OCI-LY3 (cell line): ENCODE measurements at regions not wholly inside any gene's neighbourhood (a gene's known extent, or its start where the extent isn't known, plus 50 kb on each side); places are given as distances from the start of the nearest gene placed in this dataset.

Source experiments
- H2AFZ ChIP-seq: fragments of 200-600, 300-600 bp; shearing (Covaris generic); 2 replicates; pipeline ENCODE4 v1.6.0; 2014; ENCODE audit warnings: antibody characterized with exemption, low read depth, low read length
- H3K27ac ChIP-seq: fragments of 200-600, 300-600 bp; sonication (generic); 2 replicates; pipeline ENCODE4 v1.5.1; 2014; ENCODE audit warnings: mild to moderate bottlenecking, low read length, moderate library complexity, mixed read lengths
- H3K27me3 ChIP-seq: fragments of 200-600, 300-600 bp; sonication (generic); 2 replicates; pipeline ENCODE4 v1.6.1; 2014; ENCODE audit warnings: low read depth, low read length, mixed read lengths
- H3K36me3 ChIP-seq: fragments of 200-600, 300-600 bp; sonication (generic); replicated peaks from 2 replicates; pipeline ENCODE3; 2014; ENCODE audit warnings: low read depth, low read length, mixed read lengths
- H3K4me1 ChIP-seq: fragments of 300-600, 200-600 bp; sonication (generic); 2 replicates; pipeline ENCODE4 v1.6.1; 2014; ENCODE audit warnings: low read length, mixed read lengths
- H3K4me2 ChIP-seq: fragments of 200-600, 300-600 bp; sonication (generic); 2 replicates; pipeline ENCODE4 v1.6.1; 2014; ENCODE audit warnings: low read length, mixed read lengths
- H3K4me3 ChIP-seq: fragments of 300-600, 200-600 bp; sonication (generic); 2 replicates; pipeline ENCODE4 v1.5.1; 2014; ENCODE audit warnings: antibody characterized with exemption, mild to moderate bottlenecking, low read length, moderate library complexity
- H3K79me2 ChIP-seq: fragments of 300-600, 200-600 bp; shearing (Covaris generic); 2 replicates; pipeline ENCODE4 v1.6.1; 2014; ENCODE audit warnings: mild to moderate bottlenecking, low read length, mixed read lengths
- H3K9ac ChIP-seq: fragments of 300-600, 200-600 bp; shearing (Covaris generic); 2 replicates; pipeline ENCODE4 v1.6.0; 2014; ENCODE audit warnings: mild to moderate bottlenecking, low read length, moderate library complexity
- H3K9me3 ChIP-seq: fragments of 200-600, 300-600 bp; shearing (Covaris generic); 2 replicates; pipeline ENCODE4 v1.6.1; 2014; ENCODE audit warnings: low read length, mixed read lengths; ENCODE audit not compliant: insufficient read depth
- H4K20me1 ChIP-seq: fragments of 200-600, 300-600 bp; sonication (generic); 2 replicates; pipeline ENCODE4 v1.6.1; 2016; ENCODE audit warnings: low read length, mixed read lengths; ENCODE audit not compliant: insufficient read depth
- CTCF ChIP-seq: fragments of 200-600, 300-600 bp; sonication (generic); IDR thresholded peaks from 2 replicates; pipeline ENCODE4 v1.5.1; 2014; ENCODE audit warnings: antibody characterized with exemption, low read length, low read depth
- EZH2phosphoT487 ChIP-seq: fragments of 200-600 bp; shearing (Covaris generic); IDR thresholded peaks from 2 replicates; pipeline ENCODE4 v1.6.1; 2018; ENCODE audit warnings: antibody characterized with exemption, mixed run types, low read depth

DNA sequence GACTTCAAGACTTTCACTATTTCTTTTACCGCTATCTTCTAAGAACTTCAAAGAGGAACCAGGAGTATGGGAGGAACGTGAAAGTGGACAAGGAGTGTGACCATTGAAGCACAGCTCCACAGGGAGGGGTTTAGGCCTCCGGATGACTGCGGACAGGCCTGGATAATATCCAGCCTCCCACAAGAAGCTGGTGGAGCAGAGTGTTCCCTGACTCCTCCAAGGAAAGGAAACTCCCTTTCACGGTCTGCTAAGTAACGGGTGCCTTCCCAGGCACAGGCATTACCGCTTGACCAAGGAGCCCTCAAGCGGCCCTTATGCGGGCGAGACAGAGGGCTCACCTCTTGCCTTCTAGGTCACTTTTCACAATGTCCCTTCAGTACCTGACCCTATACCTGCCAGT is 267.0 kb downstream of the RPL10L start:
- Histone ChIP-seq H3K79me2 (no peaks in the 10 kb centered on the region), H3K9me3 (no peaks in the 10 kb centered on the region), H2AFZ (no peak overlapping the region), H4K20me1 (no peaks in the 10 kb centered on the region), H3K9ac (no peak overlapping the region), H3K36me3 (no peaks in the 10 kb centered on the region), H3K4me2 (no peak overlapping the region), H3K27me3 (no peaks in the 10 kb centered on the region), H3K4me1 (0 out of 2 replicates have a peak, but pooled peaks cover under 1% of the 10 kb centered on the region), H3K4me3 (no peak overlapping the region), H3K27ac (no peak overlapping the region)
- TF ChIP-seq CTCF (no peak), EZH2phosphoT487 (no peak)

GRCh38 chr14:46381674-46382073 is 269.9 kb downstream of the RPL10L start:
- TF ChIP-seq EZH2phosphoT487 = no peak
- TF ChIP-seq CTCF = no peak
- H3K4me3 ChIP-seq = no peak overlapping the region
- no peaks in the 10 kb centered on the region for H4K20me1 ChIP-seq
- no peak overlapping the region for H3K4me2 ChIP-seq
- no peaks in the 10 kb centered on the region for H3K36me3 ChIP-seq
- no peaks in the 10 kb centered on the region for H3K9me3 ChIP-seq
- no peak overlapping the region for H3K27ac ChIP-seq
- H3K4me1 ChIP-seq = no peaks in the 10 kb centered on the region
- H2AFZ ChIP-seq = no peak overlapping the region
- no peaks in the 10 kb centered on the region for H3K79me2 ChIP-seq
- no peak overlapping the region for H3K9ac ChIP-seq
- no peaks in the 10 kb centered on the region for H3K27me3 ChIP-seq

- Histone ChIP-seq H3K27me3 (no peaks in the 10 kb centered on the region), H3K4me3 (no peak overlapping the region)
- TF ChIP-seq EZH2phosphoT487 (no peak), CTCF (no peak)
Observed at GRCh38 chr14:46378248-46378647, 273.3 kb downstream of the RPL10L start.

DNA sequence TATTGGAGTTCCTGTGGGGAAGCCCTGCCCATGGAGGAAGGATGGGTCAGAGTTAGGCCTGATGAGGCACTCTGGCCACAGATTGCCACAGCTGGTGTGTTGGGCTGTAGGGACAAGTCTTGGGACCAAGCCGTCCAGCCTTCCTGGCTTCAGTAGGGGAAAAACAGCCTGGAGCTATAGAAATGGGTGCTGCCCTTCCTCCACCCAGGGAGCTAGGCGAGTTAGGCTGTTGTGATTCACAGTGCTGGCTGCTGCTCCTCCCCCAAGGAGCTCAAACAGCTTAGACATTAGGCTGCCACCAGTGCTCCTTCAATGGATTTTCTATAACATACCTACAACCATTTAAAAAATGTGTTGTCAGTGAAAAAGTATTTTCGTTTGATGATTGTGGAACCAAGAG is 274.3 kb downstream of the RPL10L start:
- no peak overlapping the region for H3K4me3 ChIP-seq
- no peaks in the 10 kb centered on the region for H3K4me1 ChIP-seq
- H2AFZ ChIP-seq = no peak overlapping the region
- H3K4me2 ChIP-seq = no peak overlapping the region
- no peaks in the 10 kb centered on the region for H4K20me1 ChIP-seq
- H3K27me3 ChIP-seq = no peaks in the 10 kb centered on the region
- H3K9me3 ChIP-seq = no peaks in the 10 kb centered on the region
- no peak for TF ChIP-seq EZH2phosphoT487
- TF ChIP-seq CTCF = no peak
- H3K79me2 ChIP-seq = no peaks in the 10 kb centered on the region
- H3K36me3 ChIP-seq = no peaks in the 10 kb centered on the region
- no peak overlapping the region for H3K9ac ChIP-seq
- no peak overlapping the region for H3K27ac ChIP-seq

More at GRCh38 chr14:46378248-46378647, 273.3 kb downstream of the RPL10L start:
- Histone ChIP-seq H3K4me1 (no peaks in the 10 kb centered on the region), H3K79me2 (no peaks in the 10 kb centered on the region), H3K27ac (no peak overlapping the region), H3K4me2 (no peak overlapping the region), H3K9ac (no peak overlapping the region), H3K36me3 (no peaks in the 10 kb centered on the region), H4K20me1 (no peaks in the 10 kb centered on the region), H2AFZ (no peak overlapping the region), H3K9me3 (no peaks in the 10 kb centered on the region)
